DMS 273 (cell line): ENCODE measurements at regions not wholly inside any gene's neighbourhood (a gene's known extent, or its start where the extent isn't known, plus 50 kb on each side); places are given as distances from the start of the nearest gene placed in this dataset.

Experiments used
- DNase-seq: peaks from one replicate; lab custom pipeline; 2025; ENCODE audit not compliant: unreplicated experiment; lab: John Stamatoyannopoulos, UW

- DNase-seq, result peak; percentile 32
Measured at GRCh38 chr1:164092603-164093353, 466.2 kb upstream of the PBX1 start.

- DNase-seq, result no peak
Measured at GRCh38 chr1:164093543-164093942, 465.4 kb upstream of the PBX1 start.

GRCh38 chr1:164101802-164102201 lies 457.2 kb upstream of the PBX1 start:
- no peak for DNase-seq

GRCh38 chr1:164131949-164132348 lies 427.0 kb upstream of the PBX1 start:
- no peak for DNase-seq

GRCh38 chr1:164137273-164137925 lies 421.6 kb upstream of the PBX1 start:
- DNase-seq, result no peak

GRCh38 chr1:164141797-164142196 lies 417.2 kb upstream of the PBX1 start:
- DNase-seq, result no peak

GRCh38 chr1:164154622-164155021 lies 404.4 kb upstream of the PBX1 start:
- DNase-seq, result no peak

GRCh38 chr1:164155347-164155746 lies 403.6 kb upstream of the PBX1 start:
- DNase-seq, result no peak

- no peak for DNase-seq
Measured at GRCh38 chr1:164163289-164163849, 395.6 kb upstream of the PBX1 start.

- DNase-seq, result no peak
Measured at GRCh38 chr1:164165466-164165865, 393.5 kb upstream of the PBX1 start.

- peak; percentile 51 for DNase-seq
Measured at GRCh38 chr1:164166454-164166853, 392.5 kb upstream of the PBX1 start.

GRCh38 chr1:164177118-164177517 lies 381.9 kb upstream of the PBX1 start:
- DNase-seq, result no peak

GRCh38 chr1:164180824-164181223 lies 378.2 kb upstream of the PBX1 start:
- no peak for DNase-seq

- no peak for DNase-seq
Measured at GRCh38 chr1:164183854-164184635, 374.9 kb upstream of the PBX1 start.

- DNase-seq, result no peak
Measured at GRCh38 chr1:164186881-164187280, 372.1 kb upstream of the PBX1 start.

- DNase-seq, result no peak
Measured at GRCh38 chr1:164188497-164188896, 370.5 kb upstream of the PBX1 start.

- no peak for DNase-seq
Measured at GRCh38 chr1:164191191-164191590, 367.8 kb upstream of the PBX1 start.

- DNase-seq, result no peak
Measured at GRCh38 chr1:164210211-164210739, 348.7 kb upstream of the PBX1 start.

- DNase-seq, result no peak
Measured at GRCh38 chr1:164223378-164223777, 335.6 kb upstream of the PBX1 start.

GRCh38 chr1:164225011-164225410 lies 334.0 kb upstream of the PBX1 start:
- DNase-seq, result no peak

GRCh38 chr1:164226977-164227376 lies 332.0 kb upstream of the PBX1 start:
- no peak for DNase-seq
